MM.1S (cell line): ENCODE measurements at regions not wholly inside any gene's neighbourhood (a gene's known extent, or its start where the extent isn't known, plus 50 kb on each side); places are given as distances from the start of the nearest gene placed in this dataset.

Source experiments
- CTCF ChIP-seq: fragments of 300-600 bp; sonication (generic); IDR thresholded peaks from 2 replicates; pipeline ENCODE4 v1.5.1; 2016; ENCODE audit warnings: antibody characterized with exemption, low read length, mixed read lengths
- EZH2 ChIP-seq: fragments of 300-600 bp; sonication (generic); optimal IDR thresholded peaks from 2 replicates; pipeline ENCODE3; 2017; ENCODE audit warnings: low read depth, mild to moderate bottlenecking, antibody characterized with exemption, low read length, mixed read lengths
- EZH2phosphoT487 ChIP-seq: fragments of 300-600 bp; sonication (generic); IDR thresholded peaks from 2 replicates; pipeline ENCODE4 v1.6.1; 2018; ENCODE audit warnings: antibody characterized with exemption, low read length

GRCh38 chr6:147892476-147892875, 384.0 kb downstream of the SAMD5 start:
- TF ChIP-seq CTCF (no peak), EZH2phosphoT487 (no peak), EZH2 (no peak)
